Brain microvascular endothelial cell (primary cell): ENCODE measurements at regions not wholly inside any gene's neighbourhood (a gene's known extent, or its start where the extent isn't known, plus 50 kb on each side); places are given as distances from the start of the nearest gene placed in this dataset.
A peak's percentile ranks its signal among the peaks of the same experiment; 100 is the strongest.

Experiments
- DNase-seq: peaks from one replicate; pipeline ENCODE4 v3.0.0-alpha.2; 2020
- H3K27ac ChIP-seq: fragments of 250-450 bp; sonication (Bioruptor Pico); 2 replicates; pipeline ENCODE4 v1.5.1; 2020; ENCODE audit warnings: mild to moderate bottlenecking, moderate library complexity
- H3K27me3 ChIP-seq: fragments of 250-450 bp; sonication (Bioruptor Pico); replicated peaks from 2 replicates; pipeline ENCODE4 v1.5.1; 2020; ENCODE audit warnings: mild to moderate bottlenecking
- H3K36me3 ChIP-seq: fragments of 250-450 bp; sonication (Bioruptor Pico); replicated peaks from 2 replicates; pipeline ENCODE4 v1.5.1; 2020; ENCODE audit warnings: mild to moderate bottlenecking
- H3K4me3 ChIP-seq: 2 replicates; pipeline ENCODE4 v1.5.1; 2011; ENCODE audit warnings: low read depth, mild to moderate bottlenecking, control low read depth, low read length, moderate library complexity
- in situ Hi-C: cut with HindIII; loops from 2 replicates; pipeline ENCODE4 v1.10.0; 2017; ENCODE audit warnings: low sequenced_read_pairs, low pct_ligation_motif_present
- TF ChIP-seq, protein P1 (sequence below): IDR thresholded peaks from 2 replicates; pipeline ENCODE4 v1.5.1; 2011; ENCODE audit warnings: low read depth, mild to moderate bottlenecking, moderate library complexity, low read length, control low read depth, inconsistent platforms; ENCODE audit errors: missing control alignments

DNA sequence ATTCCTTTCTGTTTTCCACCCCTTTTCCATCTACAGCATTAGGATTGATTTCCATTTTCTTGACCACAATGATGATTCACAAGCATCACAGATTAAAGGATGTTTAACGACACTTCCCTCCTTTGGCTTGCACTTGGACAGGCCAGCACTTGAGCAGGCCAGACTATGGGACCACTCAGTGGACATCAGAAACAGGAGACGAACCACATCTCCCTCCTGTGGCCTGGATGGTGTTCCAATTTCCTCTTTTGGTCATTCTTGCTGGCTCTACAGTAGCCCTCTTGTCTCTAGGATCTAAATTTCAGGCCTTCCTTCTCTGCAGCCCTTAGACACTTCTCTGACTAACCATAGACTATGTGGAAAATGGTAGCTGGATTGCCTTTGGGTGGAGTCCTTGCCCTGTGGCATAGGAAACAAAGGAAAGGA is 78.8 kb upstream of the BOC start:
- TF ChIP-seq, protein P1, sequence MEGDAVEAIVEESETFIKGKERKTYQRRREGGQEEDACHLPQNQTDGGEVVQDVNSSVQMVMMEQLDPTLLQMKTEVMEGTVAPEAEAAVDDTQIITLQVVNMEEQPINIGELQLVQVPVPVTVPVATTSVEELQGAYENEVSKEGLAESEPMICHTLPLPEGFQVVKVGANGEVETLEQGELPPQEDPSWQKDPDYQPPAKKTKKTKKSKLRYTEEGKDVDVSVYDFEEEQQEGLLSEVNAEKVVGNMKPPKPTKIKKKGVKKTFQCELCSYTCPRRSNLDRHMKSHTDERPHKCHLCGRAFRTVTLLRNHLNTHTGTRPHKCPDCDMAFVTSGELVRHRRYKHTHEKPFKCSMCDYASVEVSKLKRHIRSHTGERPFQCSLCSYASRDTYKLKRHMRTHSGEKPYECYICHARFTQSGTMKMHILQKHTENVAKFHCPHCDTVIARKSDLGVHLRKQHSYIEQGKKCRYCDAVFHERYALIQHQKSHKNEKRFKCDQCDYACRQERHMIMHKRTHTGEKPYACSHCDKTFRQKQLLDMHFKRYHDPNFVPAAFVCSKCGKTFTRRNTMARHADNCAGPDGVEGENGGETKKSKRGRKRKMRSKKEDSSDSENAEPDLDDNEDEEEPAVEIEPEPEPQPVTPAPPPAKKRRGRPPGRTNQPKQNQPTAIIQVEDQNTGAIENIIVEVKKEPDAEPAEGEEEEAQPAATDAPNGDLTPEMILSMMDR, result peak; percentile 43
- no peak for DNase-seq
- Histone ChIP-seq H3K4me3 (no peak overlapping the region), H3K36me3 (no peaks in the 10 kb centered on the region), H3K27me3 (no peaks in the 10 kb centered on the region), H3K27ac (no peak overlapping the region)
- in situ Hi-C loops, result no loop called here

DNA sequence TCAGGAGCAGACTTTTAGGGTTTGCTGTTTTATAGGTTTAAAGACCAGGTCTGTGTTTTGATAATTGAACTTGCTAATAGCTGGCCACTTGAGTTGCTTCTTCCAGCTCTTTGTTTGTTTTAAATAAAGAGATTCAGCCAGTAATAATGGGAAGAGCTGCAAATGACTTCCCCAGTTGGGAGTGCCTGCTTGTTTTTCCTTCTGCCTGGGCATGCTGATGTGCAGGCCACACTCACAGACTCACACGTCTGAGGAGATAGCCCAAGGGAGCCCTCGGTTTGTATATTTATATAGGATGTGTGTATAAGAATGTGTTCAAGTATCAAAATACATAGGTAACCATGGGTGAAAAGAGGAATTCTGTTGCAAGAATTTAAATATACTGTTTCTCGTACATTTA is 78.2 kb upstream of the BOC start:
- Histone ChIP-seq H3K27ac (no peak overlapping the region), H3K36me3 (no peaks in the 10 kb centered on the region), H3K27me3 (no peaks in the 10 kb centered on the region), H3K4me3 (no peak overlapping the region)
- in situ Hi-C loops, result no loop called here
- TF ChIP-seq, protein P1, result no peak
- DNase-seq, result no peak

DNA sequence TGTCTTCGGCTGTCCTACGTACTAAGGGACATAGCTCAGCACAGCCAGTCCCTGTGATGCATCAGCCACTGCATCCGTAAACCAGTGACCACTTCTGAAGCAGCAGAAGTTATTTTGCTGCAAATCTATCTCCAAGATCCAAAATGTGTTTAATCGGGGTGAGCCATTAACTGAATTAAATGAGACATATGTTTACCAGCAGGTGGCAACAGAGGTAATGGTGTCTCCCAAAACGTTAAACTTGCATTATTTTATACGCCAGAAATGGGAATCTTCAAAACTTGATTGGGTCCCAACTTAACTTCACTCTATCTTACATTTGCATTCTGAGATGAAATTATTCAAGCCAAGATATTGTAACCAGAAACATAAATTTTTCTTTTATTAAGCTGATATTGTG is 75.3 kb upstream of the BOC start:
- in situ Hi-C loops, result no loop called here
- no peaks in the 10 kb centered on the region for H3K27me3 ChIP-seq
- TF ChIP-seq, protein P1, result peak; percentile 52
- no peak for DNase-seq
- H3K4me3 ChIP-seq, result no peak overlapping the region
- H3K27ac ChIP-seq, result no peak overlapping the region
- no peaks in the 10 kb centered on the region for H3K36me3 ChIP-seq

DNA sequence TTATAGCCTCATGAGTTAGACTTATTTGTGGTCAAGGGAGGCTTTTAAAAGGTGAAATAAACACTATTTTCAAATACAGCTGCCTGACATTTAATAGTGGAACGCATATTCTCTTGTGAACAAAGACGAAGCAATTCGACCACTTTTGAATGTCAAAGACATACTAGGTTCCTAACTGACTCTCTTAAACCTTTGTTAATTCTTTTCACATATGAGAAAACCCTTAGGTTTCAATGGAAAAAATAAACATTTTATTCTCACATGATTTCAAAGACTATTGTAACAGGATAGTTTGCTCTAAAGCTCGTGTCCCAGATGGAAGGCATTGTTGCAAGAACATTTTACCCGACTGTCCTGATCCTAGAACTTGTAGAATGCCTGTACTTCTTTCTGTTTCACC is 74.8 kb upstream of the BOC start:
- H3K36me3 ChIP-seq, result no peaks in the 10 kb centered on the region
- in situ Hi-C loops, result no loop called here
- no peak overlapping the region for H3K27ac ChIP-seq
- DNase-seq, result no peak
- H3K4me3 ChIP-seq, result no peak overlapping the region
- H3K27me3 ChIP-seq, result no peaks in the 10 kb centered on the region
- TF ChIP-seq, protein P1, result no peak

DNA sequence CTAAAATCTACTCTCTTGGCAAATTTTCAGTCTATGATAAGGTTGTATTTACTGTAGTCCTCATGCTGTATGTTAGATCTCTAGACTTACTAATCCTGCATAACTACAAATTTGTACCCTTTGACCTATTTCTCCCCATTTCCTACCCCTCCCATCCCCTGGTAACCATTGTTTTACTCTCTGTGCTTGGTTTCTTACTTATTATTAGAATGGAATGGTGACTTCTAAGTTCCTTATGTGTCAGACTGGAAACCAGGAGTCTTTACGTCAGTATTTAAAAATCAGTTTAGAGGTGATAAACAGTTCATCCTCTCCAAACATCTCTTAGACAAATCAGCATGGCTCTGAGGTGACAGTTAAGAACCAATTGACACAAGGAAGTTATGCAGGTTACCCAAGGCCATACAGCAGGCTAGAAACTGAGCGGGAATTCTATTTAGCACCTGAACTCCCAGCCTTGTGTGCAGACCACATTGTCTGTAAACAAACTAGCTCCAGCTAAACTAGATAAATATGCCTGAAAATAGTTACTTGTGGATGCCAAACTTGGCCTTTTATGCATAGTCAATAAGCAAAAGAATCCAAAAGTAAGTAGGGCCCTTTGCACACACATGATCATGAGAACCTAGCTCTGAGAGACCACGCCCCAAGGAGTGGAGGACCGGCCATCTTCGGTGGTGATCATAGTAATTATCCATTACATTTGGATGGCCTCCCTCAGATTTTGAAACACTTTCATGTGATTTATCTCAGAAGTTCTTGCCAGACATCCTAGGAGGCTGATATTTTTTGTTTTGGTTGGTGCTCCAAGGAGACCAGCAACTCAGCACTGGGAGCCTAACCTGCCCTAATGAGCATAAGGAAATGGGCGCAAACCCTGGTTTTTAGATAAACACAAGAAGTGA is 72.3 kb upstream of the BOC start:
- H3K27ac ChIP-seq, result no peak overlapping the region
- TF ChIP-seq, protein P1, result no peak
- in situ Hi-C loops, result no loop called here
- no peak overlapping the region for H3K4me3 ChIP-seq
- no peaks in the 10 kb centered on the region for H3K27me3 ChIP-seq
- no peak for DNase-seq
- H3K36me3 ChIP-seq, result no peaks in the 10 kb centered on the region
